Mucosa of descending colon (tissue), 3 donors: ENCODE measurements at regions not wholly inside any gene's neighbourhood (a gene's known extent, or its start where the extent isn't known, plus 50 kb on each side); places are given as distances from the start of the nearest gene placed in this dataset.
"Not testable (repeated sequence)": the region's sequence is repeated elsewhere in the genome, so short reads cannot be mapped to it uniquely, and the experiment has no call there.

Experiments used
- ATAC-seq: fragments of 200-7000 bp; cut with Tn5 transposase; one replicate; pipeline ENCODE4 v1.9.1; 2020; ENCODE audit warnings: mild to moderate bottlenecking, moderate library complexity
- DNase-seq, 3 donors: peaks; one replicate each; pipeline ENCODE4 v3.0.0-alpha.2; 2020
- H3K36me3 ChIP-seq: fragments of 200-600 bp; one replicate; pipeline ENCODE4 v1.8.0; 2021; ENCODE audit warnings: low read depth, mild to moderate bottlenecking
- H3K4me1 ChIP-seq: fragments of 200-600 bp; one replicate; pipeline ENCODE4 v1.8.0; 2021; ENCODE audit warnings: low read depth, mild to moderate bottlenecking
- H3K4me3 ChIP-seq: fragments of 200-600 bp; one replicate; pipeline ENCODE4 v1.8.0; 2021; ENCODE audit warnings: mild to moderate bottlenecking
- H3K9me3 ChIP-seq: fragments of 200-600 bp; one replicate; pipeline ENCODE4 v1.8.0; 2021; ENCODE audit warnings: mild to moderate bottlenecking
- CTCF ChIP-seq: fragments of 200-600 bp; IDR thresholded peaks from one replicate; pipeline ENCODE4 v1.8.0; 2022; ENCODE audit warnings: antibody characterized with exemption, mild to moderate bottlenecking
- intact Hi-C, 2 donors: fragments of 100-400 bp; cut with DNase I in 1 of 2; cut with micrococcal nuclease in 1 of 2; formaldehyde crosslinking; loops; one replicate each; pipeline versions ENCODE4 v1.11.0 to v1.11.1; 2022; cut with DNase I, micrococcal nuclease
- donor health status: DM: no; HTN: no; CAD: no; lungs with moderate emphysema.
- donor health status: DM: no; HTN: no; CAD: no.
- donor health status: DM: no; HTN: yes; CAD: no.

GRCh38 chr1:74857676-74858075 lies 124.7 kb downstream of the TYW3 start:
- DNase-seq, result no peak
- no peak for ATAC-seq
- Histone ChIP-seq H3K9me3 (no peaks in the 10 kb centered on the region), H3K36me3 (no peaks in the 10 kb centered on the region), H3K4me3 (no peak overlapping the region), H3K4me1 (no peaks in the 10 kb centered on the region)
- no peak for TF ChIP-seq CTCF
- intact Hi-C loops, result no loop called here

- Histone ChIP-seq H3K4me1 (no peaks in the 10 kb centered on the region), H3K4me3 (no peak overlapping the region), H3K9me3 (no peaks in the 10 kb centered on the region), H3K36me3 (no peaks in the 10 kb centered on the region)
- intact Hi-C loops, result no loop called here
- TF ChIP-seq CTCF, result no peak
- ATAC-seq, result no peak
- DNase-seq, result no peak
These were observed 125.2 kb downstream of the TYW3 start for GRCh38 chr1:74858136-74858535.

GRCh38 chr1:74861867-74862266 lies 128.9 kb downstream of the TYW3 start:
- no peak overlapping the region for H3K4me3 ChIP-seq
- peaks cover 7% of the 10 kb centered on the region for H3K9me3 ChIP-seq
- no peaks in the 10 kb centered on the region for H3K4me1 ChIP-seq
- DNase-seq (no peak), ATAC-seq (no peak)
- no peaks in the 10 kb centered on the region for H3K36me3 ChIP-seq
- intact Hi-C loops, result no loop called here
- no peak for TF ChIP-seq CTCF

- intact Hi-C loops, result no loop called here
- DNase-seq (no peak), ATAC-seq (no peak)
- Histone ChIP-seq H3K36me3 (no peaks in the 10 kb centered on the region), H3K4me3 (no peak overlapping the region), H3K4me1 (no peaks in the 10 kb centered on the region), H3K9me3 (peaks cover 35% of the 10 kb centered on the region)
- TF ChIP-seq CTCF, result no peak
These were observed 136.8 kb downstream of the TYW3 start for GRCh38 chr1:74869702-74870101.

- intact Hi-C loops, H3K4me3 ChIP-seq, H3K36me3 ChIP-seq, H3K4me1 ChIP-seq, DNase-seq, ATAC-seq: not testable (repeated sequence)
- peaks cover 17% of the 10 kb centered on the region for H3K9me3 ChIP-seq
These were observed 144.4 kb downstream of the TYW3 start for GRCh38 chr1:74877366-74877765.

GRCh38 chr1:74895411-74895810 lies 162.5 kb downstream of the TYW3 start:
- Histone ChIP-seq H3K9me3 (no peaks in the 10 kb centered on the region), H3K4me1 (no peaks in the 10 kb centered on the region), H3K4me3 (no peak overlapping the region), H3K36me3 (no peaks in the 10 kb centered on the region)
- ATAC-seq (no peak), DNase-seq (no peak)
- intact Hi-C loops, result no loop called here
- TF ChIP-seq CTCF, result no peak
